Prostate gland (tissue), 2 donors: ENCODE measurements at regions not wholly inside any gene's neighbourhood (a gene's known extent, or its start where the extent isn't known, plus 50 kb on each side); places are given as distances from the start of the nearest gene placed in this dataset.
"Not testable (repeated sequence)": the region's sequence is repeated elsewhere in the genome, so short reads cannot be mapped to it uniquely, and the experiment has no call there.

Experiments
- CTCF ChIP-seq, 4 experiments: fragments of 200-600 bp in 2 of 4; fragments of 450-650 bp in 2 of 4; sonication (generic) in 2 of 4; IDR thresholded peaks; 1 replicate in 3 of 4; 2 replicates in 1 of 4; pipeline ENCODE4 v1.5.1; 2016 to 2019; ENCODE audit warnings: antibody characterized with exemption in 4 of 4, mild to moderate bottlenecking in 2 of 4, moderate library complexity in 2 of 4
- POLR2A ChIP-seq: fragments of 450-650 bp; IDR thresholded peaks from one replicate; pipeline ENCODE4 v1.6.1; 2016; ENCODE audit warnings: antibody characterized with exemption, mild to moderate bottlenecking

GRCh38 chr14:51366460-51366859 lies 126.4 kb downstream of the TMX1 start:
- TF ChIP-seq CTCF (IDR thresholded peaks at IDR 0.05); POLR2A: not testable (repeated sequence)
